GM11168 (cell line): ENCODE measurements at regions not wholly inside any gene's neighbourhood (a gene's known extent, or its start where the extent isn't known, plus 50 kb on each side); places are given as distances from the start of the nearest gene placed in this dataset.

Experiments
- in situ Hi-C: fragments of 300-500 bp; cut with MboI; formaldehyde crosslinking; loops from one replicate; pipeline ENCODE4 v1.12.0; 2022; ENCODE audit warnings: low sequenced_read_pairs; ENCODE audit not compliant: unreplicated experiment

GRCh38 chr4:32503241-32503640, 1783.1 kb downstream of the PCDH7 start:
- in situ Hi-C loops: no loop called here

DNA sequence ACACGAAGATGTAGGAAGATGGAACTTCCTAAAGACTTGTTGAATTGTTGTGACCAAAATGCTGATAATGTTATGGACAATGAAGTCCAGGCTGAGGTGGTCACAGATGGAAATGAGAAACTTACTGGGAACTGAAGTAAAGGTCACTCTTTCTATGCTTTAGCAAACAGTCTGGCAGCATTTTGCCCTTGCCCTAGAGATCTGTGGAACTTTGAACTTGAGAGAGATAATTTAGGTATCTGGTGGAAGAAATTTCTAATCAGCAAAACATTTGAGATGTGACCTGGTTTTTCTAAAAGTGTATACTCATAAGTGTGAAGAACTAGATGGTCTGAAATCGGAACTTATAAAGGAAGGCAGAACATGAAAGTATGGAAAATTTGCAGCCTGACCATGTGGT, 1785.9 kb downstream of the PCDH7 start:
- in situ Hi-C loops: no loop called here

DNA sequence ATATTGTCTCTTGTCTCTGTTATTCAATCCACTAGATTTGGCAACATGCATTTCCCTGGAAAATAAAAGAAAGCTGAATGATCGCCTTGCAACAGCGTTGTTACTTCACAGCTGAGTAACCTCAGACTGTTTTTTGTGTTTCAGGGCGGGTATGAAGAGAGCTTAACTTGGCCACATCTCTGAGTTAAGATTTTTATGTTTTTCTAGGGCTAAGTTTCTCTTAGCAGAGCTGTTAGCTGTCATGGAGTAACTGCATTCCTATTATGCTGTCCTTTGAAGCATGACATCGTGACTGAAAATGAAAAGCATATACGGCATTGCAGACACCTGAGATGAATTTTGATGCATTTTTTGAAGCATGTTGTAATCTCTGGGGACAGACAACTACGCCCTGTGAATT, 1798.9 kb downstream of the PCDH7 start:
- in situ Hi-C loops: no loop called here

GRCh38 chr4:32525420-32525819, 1805.3 kb downstream of the PCDH7 start:
- in situ Hi-C loops: no loop called here

DNA sequence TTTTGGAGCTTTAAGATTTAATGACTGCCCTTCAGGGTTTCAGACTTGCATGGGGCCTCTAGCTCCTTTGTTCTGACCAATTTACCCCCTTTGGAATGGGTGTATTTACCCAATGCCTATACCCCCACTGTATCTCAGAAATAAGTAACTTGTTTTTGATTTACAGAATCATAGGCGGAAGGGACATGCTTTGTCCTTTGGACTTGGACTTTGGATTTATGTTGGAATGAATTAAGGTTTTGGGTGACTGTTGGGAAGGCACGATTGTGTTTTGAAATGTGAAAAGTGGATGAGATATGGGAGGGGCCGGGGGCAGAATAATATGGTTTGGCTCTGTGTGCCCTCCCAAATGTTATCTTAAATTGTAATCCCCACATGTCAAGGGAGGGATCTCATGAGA, 1824.7 kb downstream of the PCDH7 start:
- in situ Hi-C loops: no loop called here

DNA sequence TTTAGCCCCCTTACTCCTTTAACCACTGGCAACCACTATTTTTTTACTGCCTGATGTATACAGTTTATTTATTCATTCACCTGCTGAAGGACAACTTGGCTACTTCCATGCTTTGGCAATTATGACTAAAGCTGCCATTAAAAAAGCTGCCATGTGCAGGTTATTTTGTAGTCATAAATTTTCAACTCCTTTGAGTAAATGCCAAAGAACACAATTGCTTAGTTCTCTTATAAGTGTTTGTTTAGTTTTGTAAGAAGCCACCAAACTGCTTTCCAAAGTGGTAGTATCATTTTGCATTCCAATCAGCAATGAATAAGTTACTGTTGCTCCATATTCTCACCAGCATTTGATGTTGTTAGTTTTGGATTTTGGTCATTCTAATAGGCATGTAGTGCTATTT, 1831.8 kb downstream of the PCDH7 start:
- in situ Hi-C loops: no loop called here

- in situ Hi-C loops: no loop called here
Measured at GRCh38 chr4:32560306-32560705, 1840.1 kb downstream of the PCDH7 start.

DNA sequence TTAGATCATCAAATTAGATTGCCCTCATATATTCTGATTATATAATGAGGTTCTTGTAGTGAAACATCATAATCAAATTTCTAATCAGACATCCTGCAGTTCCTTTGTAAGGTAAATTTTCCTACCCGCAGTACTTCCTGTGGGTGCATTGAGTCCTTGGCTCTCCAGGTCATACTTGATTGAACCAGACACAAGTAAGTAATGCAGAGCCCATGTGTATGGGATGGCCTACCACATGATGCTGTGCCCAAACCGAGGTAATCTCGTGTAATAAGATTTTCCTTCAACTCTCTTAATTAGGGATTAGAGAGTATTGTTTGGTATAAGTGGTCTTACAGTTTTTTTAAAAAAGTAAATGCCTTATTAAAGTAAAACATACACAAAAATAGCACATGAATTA, 1841.8 kb downstream of the PCDH7 start:
- in situ Hi-C loops: no loop called here

GRCh38 chr4:32564626-32565025, 1844.5 kb downstream of the PCDH7 start:
- in situ Hi-C loops: no loop called here

GRCh38 chr4:32569861-32570260, 1849.7 kb downstream of the PCDH7 start:
- in situ Hi-C loops: no loop called here

DNA sequence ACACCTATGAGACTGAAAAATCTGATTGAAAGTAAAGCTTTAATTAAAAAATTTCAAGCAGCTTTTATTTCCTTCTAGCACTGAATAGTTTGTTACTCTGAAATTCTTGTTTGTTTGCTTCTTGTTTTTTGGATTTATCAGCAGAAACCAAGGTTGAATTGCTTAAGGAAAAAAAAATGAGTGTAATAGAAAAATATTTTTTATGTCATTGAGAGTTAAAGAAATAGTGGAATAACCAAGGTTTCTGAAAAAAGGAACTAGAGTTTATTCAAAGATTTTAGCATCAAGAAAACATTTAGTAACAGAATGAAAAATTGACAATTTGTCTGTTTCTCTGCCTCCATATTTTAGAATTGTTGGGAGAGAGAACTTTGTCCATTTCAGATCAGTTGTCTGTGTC, 1852.2 kb downstream of the PCDH7 start:
- in situ Hi-C loops: no loop called here

DNA sequence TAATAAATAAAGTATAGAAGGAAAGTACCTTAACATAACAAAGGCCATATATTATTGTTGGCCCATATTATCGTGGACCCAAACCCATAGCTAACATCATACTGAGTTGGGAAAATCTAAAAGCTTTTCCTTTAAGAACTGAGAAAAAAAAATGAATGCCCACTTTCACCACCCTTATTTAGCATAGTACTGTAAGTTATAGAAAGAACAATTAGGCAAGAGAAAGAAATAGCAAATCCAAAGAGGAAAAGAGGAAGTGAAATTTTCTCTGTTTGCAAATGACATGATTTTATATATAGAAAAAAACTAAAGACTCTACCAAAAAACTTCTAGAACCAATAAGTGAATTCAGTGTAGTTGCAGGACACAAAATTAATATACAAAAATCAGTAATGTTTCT, 1854.6 kb downstream of the PCDH7 start:
- in situ Hi-C loops: no loop called here

- in situ Hi-C loops: no loop called here
Measured at GRCh38 chr4:32589097-32589496, 1868.9 kb downstream of the PCDH7 start.

DNA sequence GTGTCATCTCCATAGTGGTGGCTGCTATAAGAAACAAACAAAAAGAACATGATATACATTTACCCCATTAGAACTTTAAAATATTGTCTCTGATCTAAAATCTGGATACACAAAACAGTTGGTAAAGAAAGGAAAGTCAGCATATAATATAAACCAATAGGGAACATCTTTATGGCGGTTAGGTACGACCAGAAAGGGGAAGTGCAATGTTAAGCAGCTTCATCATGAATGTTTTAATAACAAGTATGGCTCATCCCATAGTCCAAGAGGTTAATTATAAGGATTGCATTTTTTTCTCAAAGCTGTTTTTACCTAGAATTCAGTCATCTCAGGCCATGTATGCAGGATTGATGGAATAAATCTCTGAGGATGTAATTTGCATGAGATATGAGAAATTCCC, 1869.7 kb downstream of the PCDH7 start:
- in situ Hi-C loops: no loop called here

GRCh38 chr4:32597354-32597753, 1877.2 kb downstream of the PCDH7 start:
- in situ Hi-C loops: no loop called here

- in situ Hi-C loops: no loop called here
Measured at GRCh38 chr4:32601848-32602247, 1881.7 kb downstream of the PCDH7 start.

DNA sequence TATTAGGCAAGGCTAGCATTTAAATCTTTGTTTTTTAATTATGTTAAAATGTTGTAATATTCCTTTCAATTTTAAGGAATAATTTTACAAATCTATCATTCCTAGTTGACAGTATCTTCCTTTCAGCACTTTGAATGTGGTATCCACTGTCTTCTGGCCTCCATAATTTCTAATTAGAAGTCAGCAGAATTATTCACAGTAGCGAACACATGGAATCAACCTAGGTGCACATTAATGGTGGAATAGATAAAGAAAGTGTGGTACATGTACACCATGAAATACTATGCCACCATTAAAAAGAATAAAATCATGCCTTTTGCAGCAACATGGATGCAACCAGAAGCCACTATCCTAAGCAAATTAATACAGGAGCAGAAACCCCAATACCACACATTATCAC, 1887.8 kb downstream of the PCDH7 start:
- in situ Hi-C loops: no loop called here

GRCh38 chr4:32624943-32625603, 1904.9 kb downstream of the PCDH7 start:
- in situ Hi-C loops: no loop called here

DNA sequence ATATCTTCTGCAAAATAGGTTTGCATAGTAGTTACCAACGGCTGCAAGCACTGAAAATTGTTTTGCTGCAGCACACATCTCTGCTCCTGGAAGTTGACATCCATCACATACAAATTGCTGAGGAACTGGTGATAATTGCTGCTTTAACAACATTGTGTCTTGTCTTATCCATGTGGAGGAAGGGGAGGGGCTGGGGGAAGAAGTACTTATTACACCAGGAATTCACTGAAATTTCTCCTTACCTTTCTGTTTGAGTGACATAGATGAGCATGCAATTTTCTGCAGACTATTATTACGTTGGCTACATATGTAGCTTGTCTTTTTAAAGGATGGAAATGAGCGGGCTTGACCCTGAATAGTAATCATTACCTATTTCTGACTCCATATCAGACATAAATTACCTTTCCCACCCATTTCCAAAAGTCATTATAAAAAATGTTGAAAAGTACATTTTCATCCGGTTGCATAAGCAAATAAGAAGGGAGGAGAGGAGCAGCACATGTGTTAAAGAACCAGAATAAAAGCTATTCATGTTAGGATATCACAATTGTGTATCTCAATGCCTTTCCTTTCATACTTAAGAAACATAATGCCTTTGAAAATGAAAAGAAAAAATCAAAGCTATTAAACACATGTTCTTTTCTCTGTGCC, 1905.6 kb downstream of the PCDH7 start:
- in situ Hi-C loops: no loop called here

- in situ Hi-C loops: no loop called here
Measured at GRCh38 chr4:32631831-32632230, 1911.7 kb downstream of the PCDH7 start.

GRCh38 chr4:32633421-32633820, 1913.3 kb downstream of the PCDH7 start:
- in situ Hi-C loops: no loop called here

GRCh38 chr4:32645653-32646052, 1925.5 kb downstream of the PCDH7 start:
- in situ Hi-C loops: no loop called here
